B cell (primary cell): ENCODE measurements at regions not wholly inside any gene's neighbourhood (a gene's known extent, or its start where the extent isn't known, plus 50 kb on each side); places are given as distances from the start of the nearest gene placed in this dataset.

ENCODE experiments used
- ATAC-seq: fragments of 200-7000 bp; cut with Tn5 transposase; one replicate; pipeline ENCODE4 v1.10.0; 2021; ENCODE audit warnings: low read depth, mild to moderate bottlenecking, moderate number of reproducible peaks, moderate library complexity
- CTCF ChIA-PET: fragments of 350-600 bp; sonication (Branson Sonifier 250); formaldehyde crosslinking; loops from one replicate; lab custom pipeline; 2021; ENCODE audit warnings: antibody characterized with exemption, inconsistent platforms; lab: Charles Lee
- POLR2A ChIA-PET: fragments of 350-600 bp; sonication (Branson Sonifier 250); formaldehyde crosslinking; loops from one replicate; lab custom pipeline; 2021; ENCODE audit warnings: antibody characterized with exemption; lab: Charles Lee
- DNase-seq: peaks from one replicate; pipeline ENCODE4 v3.0.0; 2013
- H2AFZ ChIP-seq: 2 replicates; pipeline ENCODE4 v1.6.1; 2012; ENCODE audit warnings: mild to moderate bottlenecking, low read depth, low read length; ENCODE audit not compliant: insufficient read depth, poor library complexity, severe bottlenecking
- H3K27ac ChIP-seq, 2 donors: 1 replicate in 1 of 2; 2 replicates in 1 of 2; pipeline ENCODE4 v1.5.1; 2012 to 2013; ENCODE audit warnings: low read length in 2 of 2, mild to moderate bottlenecking in 2 of 2, moderate library complexity in 1 of 2
- H3K27me3 ChIP-seq, 4 experiments: fragments of 200-600 bp in 1 of 4; sonication (generic) in 1 of 4; replicated peaks in 1 of 4; 1 replicate in 2 of 4; 2 replicates in 2 of 4; pipeline versions ENCODE4 v1.6.1 to v1.7.0; 2013 to 2016; ENCODE audit warnings: low read length in 3 of 4, mild to moderate bottlenecking in 2 of 4, mixed read lengths in 1 of 4, moderate library complexity in 1 of 4; ENCODE audit not compliant: insufficient read depth in 4 of 4, control insufficient read depth in 3 of 4; ENCODE audit errors: control extremely low read depth in 1 of 4
- H3K36me3 ChIP-seq, 2 experiments: replicated peaks in 1 of 2; 1 replicate in 1 of 2; 2 replicates in 1 of 2; pipeline versions ENCODE4 v1.6.1 to v1.7.1; 2013; ENCODE audit warnings: low read length in 1 of 2; ENCODE audit not compliant: insufficient read depth in 2 of 2, control insufficient read depth in 1 of 2; ENCODE audit errors: control extremely low read depth in 1 of 2, extremely low read depth in 1 of 2
- H3K4me1 ChIP-seq, 2 donors: fragments of 200-600 bp in 1 of 2; sonication (generic) in 1 of 2; 1 replicate in 1 of 2; 2 replicates in 1 of 2; pipeline versions ENCODE4 v1.5.1 to v1.6.1; 2013 to 2017; ENCODE audit warnings: low read length in 2 of 2; ENCODE audit not compliant: control insufficient read depth in 2 of 2, insufficient read depth in 2 of 2
- H3K4me2 ChIP-seq: replicated peaks from 2 replicates; pipeline ENCODE3; 2012; ENCODE audit warnings: mild to moderate bottlenecking, low read depth, low read length; ENCODE audit not compliant: poor library complexity, severe bottlenecking
- H3K4me3 ChIP-seq, 5 experiments: fragments of 200-600 bp in 1 of 5; sonication (generic) in 1 of 5; 1 replicate in 3 of 5; 2 replicates in 2 of 5; pipeline versions ENCODE4 v1.5.1 to v1.7.0; 2011 to 2016; ENCODE audit warnings: low read length in 4 of 5, mild to moderate bottlenecking in 4 of 5, low read depth in 2 of 5, control low read depth in 1 of 5, moderate library complexity in 1 of 5; ENCODE audit not compliant: insufficient read depth in 1 of 5; ENCODE audit errors: control extremely low read depth in 1 of 5, extremely low read depth in 1 of 5
- H3K79me2 ChIP-seq: fragments of 200-600 bp; sonication (generic); one replicate; pipeline ENCODE4 v1.6.0; 2016; ENCODE audit warnings: low read length; ENCODE audit not compliant: control insufficient read depth, insufficient read depth
- H3K9ac ChIP-seq: fragments of 200-600 bp; sonication (generic); 2 replicates; pipeline ENCODE4 v1.6.1; 2017; ENCODE audit warnings: mild to moderate bottlenecking, low read length, moderate library complexity
- H3K9me3 ChIP-seq, 3 donors: one replicate each; pipeline versions ENCODE4 v1.6.1 to v1.7.1; 2013; ENCODE audit warnings: low read length in 2 of 3; ENCODE audit not compliant: control insufficient read depth in 2 of 3, insufficient read depth in 1 of 3; ENCODE audit errors: control extremely low read depth in 1 of 3
- H4K20me1 ChIP-seq: 2 replicates; pipeline ENCODE4 v1.6.0; 2012; ENCODE audit warnings: mild to moderate bottlenecking, low read length; ENCODE audit not compliant: insufficient read depth, control insufficient read depth, poor library complexity, severe bottlenecking
- H3K27ac Mint-ChIP-seq: one replicate; pipeline ENCODE4 v1.8.0; 2021; ENCODE audit warnings: mixed read lengths
- H3K27me3 Mint-ChIP-seq: one replicate; pipeline ENCODE4 v1.8.0; 2021; ENCODE audit warnings: mixed read lengths
- H3K4me1 Mint-ChIP-seq: one replicate; pipeline ENCODE4 v1.8.0; 2021; ENCODE audit warnings: mixed read lengths
- H3K4me3 Mint-ChIP-seq: one replicate; pipeline ENCODE4 v1.8.0; 2021; ENCODE audit warnings: mixed read lengths
- H3K9me3 Mint-ChIP-seq: one replicate; pipeline ENCODE4 v1.8.0; 2022; ENCODE audit warnings: mixed read lengths; ENCODE audit not compliant: insufficient read depth
- EZH2 ChIP-seq: IDR thresholded peaks from 2 replicates; pipeline ENCODE4 v1.6.1; 2012; ENCODE audit warnings: borderline replicate concordance, low read depth, mild to moderate bottlenecking, moderate library complexity, low read length; ENCODE audit not compliant: insufficient read depth, poor library complexity, severe bottlenecking
- WGBS: methylation state at CpG from one replicate; pipeline ENCODE4 v1.1.5; 2013; ENCODE audit warnings: missing lambda C conversion rate; ENCODE audit not compliant: insufficient coverage; 5-methylcytosine and 5-hydroxymethylcytosine counted together
- intact Hi-C: fragments of 100-400 bp; cut with micrococcal nuclease; formaldehyde crosslinking; loops from one replicate; pipeline ENCODE4 v1.10.0; 2022
- TF ChIP-seq, protein P1 (sequence below): fragments of 200-600 bp; IDR thresholded peaks from one replicate; pipeline ENCODE4 v1.8.0; 2022; ENCODE audit warnings: antibody characterized with exemption, mild to moderate bottlenecking

DNA sequence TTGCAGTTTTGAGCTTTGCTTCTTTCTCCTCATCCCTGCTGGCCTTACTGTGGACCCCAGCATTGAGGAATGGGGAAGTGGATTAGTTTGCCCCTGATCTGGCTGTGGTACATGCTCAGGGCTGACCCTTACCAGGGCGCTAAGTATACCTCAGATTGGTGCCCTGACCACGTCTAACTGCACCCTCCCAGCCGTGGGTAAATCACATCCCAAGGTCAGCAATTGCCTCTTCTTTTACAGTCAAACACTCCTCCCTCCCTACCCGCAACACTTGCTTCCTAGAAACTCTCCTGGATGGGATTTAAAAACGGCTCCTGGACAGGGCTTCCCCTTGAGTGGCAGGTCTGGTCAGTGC lies 437.9 kb downstream of the NR2F2 start:
- no peaks in the 10 kb centered on the region for H3K9me3 Mint-ChIP-seq
- no peaks in the 10 kb centered on the region for H3K27me3 Mint-ChIP-seq
- TF ChIP-seq, protein P1, sequence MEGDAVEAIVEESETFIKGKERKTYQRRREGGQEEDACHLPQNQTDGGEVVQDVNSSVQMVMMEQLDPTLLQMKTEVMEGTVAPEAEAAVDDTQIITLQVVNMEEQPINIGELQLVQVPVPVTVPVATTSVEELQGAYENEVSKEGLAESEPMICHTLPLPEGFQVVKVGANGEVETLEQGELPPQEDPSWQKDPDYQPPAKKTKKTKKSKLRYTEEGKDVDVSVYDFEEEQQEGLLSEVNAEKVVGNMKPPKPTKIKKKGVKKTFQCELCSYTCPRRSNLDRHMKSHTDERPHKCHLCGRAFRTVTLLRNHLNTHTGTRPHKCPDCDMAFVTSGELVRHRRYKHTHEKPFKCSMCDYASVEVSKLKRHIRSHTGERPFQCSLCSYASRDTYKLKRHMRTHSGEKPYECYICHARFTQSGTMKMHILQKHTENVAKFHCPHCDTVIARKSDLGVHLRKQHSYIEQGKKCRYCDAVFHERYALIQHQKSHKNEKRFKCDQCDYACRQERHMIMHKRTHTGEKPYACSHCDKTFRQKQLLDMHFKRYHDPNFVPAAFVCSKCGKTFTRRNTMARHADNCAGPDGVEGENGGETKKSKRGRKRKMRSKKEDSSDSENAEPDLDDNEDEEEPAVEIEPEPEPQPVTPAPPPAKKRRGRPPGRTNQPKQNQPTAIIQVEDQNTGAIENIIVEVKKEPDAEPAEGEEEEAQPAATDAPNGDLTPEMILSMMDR = no peak
- TF ChIP-seq EZH2 = no peak
- H3K27ac Mint-ChIP-seq = no peak overlapping the region
- H3K4me3 Mint-ChIP-seq = no peak overlapping the region
- Histone ChIP-seq H3K9me3 (peaks cover 0 to 9% (median 0%) of the 10 kb centered on the region in 3 donors), H3K4me2 (no peak overlapping the region), H3K4me3 (no peak overlapping the region), H3K9ac (no peak overlapping the region), H3K36me3 (no peaks in the 10 kb centered on the region), H3K79me2 (no peaks in the 10 kb centered on the region), H3K27ac (no peak overlapping the region), H4K20me1 (no peaks in the 10 kb centered on the region), H3K4me1 (no peaks in the 10 kb centered on the region), H3K27me3 (no peaks in the 10 kb centered on the region), H2AFZ (no peak overlapping the region)
- ATAC-seq (no peak), DNase-seq (no peak)
- CTCF ChIA-PET = no interaction called here
- POLR2A ChIA-PET = no interaction called here
- 47% methylated on average over 3 of the region's 5 CpGs for WGBS
- intact Hi-C loops = no loop called here
- H3K4me1 Mint-ChIP-seq = no peaks in the 10 kb centered on the region

DNA sequence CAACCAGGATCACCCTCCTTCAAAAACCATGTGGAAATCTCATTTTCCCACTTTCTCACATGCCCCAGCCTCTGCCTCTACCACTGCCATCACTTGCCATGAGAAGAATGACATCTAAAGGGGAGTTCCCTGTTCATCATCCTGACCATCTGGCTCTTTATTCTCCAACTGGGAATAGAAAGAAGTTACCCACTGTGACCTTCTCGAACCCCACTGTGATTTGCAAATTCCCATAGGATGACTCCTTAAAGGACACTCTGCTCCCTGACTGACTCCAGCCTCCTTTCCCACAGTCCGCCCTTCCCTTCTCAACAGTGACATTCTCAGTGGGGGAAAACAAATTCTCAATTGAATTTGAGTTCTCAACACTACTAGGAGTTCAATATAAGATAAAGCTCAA lies 440.5 kb downstream of the NR2F2 start:
- H3K4me1 Mint-ChIP-seq = no peaks in the 10 kb centered on the region
- Histone ChIP-seq H3K36me3 (no peaks in the 10 kb centered on the region), H3K4me3 (no peak overlapping the region), H3K4me1 (no peaks in the 10 kb centered on the region), H3K9me3 (peaks cover 0 to 4% (median 0%) of the 10 kb centered on the region in 3 donors), H3K27ac (no peak overlapping the region), H3K27me3 (no peaks in the 10 kb centered on the region), H2AFZ (no peak overlapping the region), H3K9ac (no peak overlapping the region), H3K4me2 (no peak overlapping the region), H3K79me2 (no peaks in the 10 kb centered on the region), H4K20me1 (no peaks in the 10 kb centered on the region)
- no peak for DNase-seq
- no peaks in the 10 kb centered on the region for H3K27me3 Mint-ChIP-seq
- no peak for TF ChIP-seq EZH2
- TF ChIP-seq, protein P1 = no peak
- ChIA-PET POLR2A (no interaction called here), CTCF (no interaction called here)
- no peak overlapping the region for H3K27ac Mint-ChIP-seq
- ATAC-seq = no peak
- 75% methylated on average over 1 of the region's 2 CpGs for WGBS
- intact Hi-C loops = no loop called here
- no peak overlapping the region for H3K4me3 Mint-ChIP-seq
- no peaks in the 10 kb centered on the region for H3K9me3 Mint-ChIP-seq
